H9 (cell line): ENCODE measurements at regions not wholly inside any gene's neighbourhood (a gene's known extent, or its start where the extent isn't known, plus 50 kb on each side); places are given as distances from the start of the nearest gene placed in this dataset.

Experiments
- DNase-seq: peaks from one replicate; pipeline ENCODE4 v3.0.0-alpha.2; 2017
- H2AFZ ChIP-seq: one replicate; pipeline ENCODE4 v1.6.1; 2013; ENCODE audit warnings: mild to moderate bottlenecking, low read length, control low read depth, moderate library complexity
- H2AK5ac ChIP-seq: 2 replicates; pipeline ENCODE4 v1.6.1; 2013; ENCODE audit warnings: low read length, control low read depth, mixed read lengths; ENCODE audit not compliant: insufficient read length
- H2BK120ac ChIP-seq: one replicate; pipeline ENCODE4 v1.6.1; 2013; ENCODE audit warnings: low read depth, mild to moderate bottlenecking, low read length, control low read depth, inconsistent platforms; ENCODE audit not compliant: poor library complexity, severe bottlenecking
- H2BK12ac ChIP-seq: 2 replicates; pipeline ENCODE4 v1.6.1; 2013; ENCODE audit warnings: low read length, control low read depth, mixed read lengths, low read depth; ENCODE audit not compliant: insufficient read length
- H2BK15ac ChIP-seq: 2 replicates; pipeline ENCODE4 v1.6.1; 2013; ENCODE audit warnings: low read depth, low read length, control low read depth
- H2BK20ac ChIP-seq: one replicate; pipeline ENCODE4 v1.6.1; 2013; ENCODE audit warnings: low read depth, mild to moderate bottlenecking, low read length, control low read depth, inconsistent platforms; ENCODE audit not compliant: poor library complexity, severe bottlenecking
- H2BK5ac ChIP-seq: 2 replicates; pipeline ENCODE4 v1.6.1; 2013; ENCODE audit warnings: low read length, control low read depth, mixed read lengths; ENCODE audit not compliant: insufficient read length
- H3K14ac ChIP-seq: 2 replicates; pipeline ENCODE4 v1.6.1; 2013; ENCODE audit warnings: low read length, control low read depth; ENCODE audit not compliant: insufficient read depth
- H3K18ac ChIP-seq: 2 replicates; pipeline ENCODE4 v1.6.1; 2013; ENCODE audit warnings: low read depth, mild to moderate bottlenecking, mixed read lengths, low read length, control low read depth; ENCODE audit not compliant: insufficient read length
- H3K23ac ChIP-seq: 2 replicates; pipeline ENCODE4 v1.6.1; 2013; ENCODE audit warnings: low read length, control low read depth, mixed read lengths, low read depth; ENCODE audit not compliant: insufficient read length
- H3K23me2 ChIP-seq: 2 replicates; pipeline ENCODE4 v1.6.1; 2013; ENCODE audit warnings: low read depth, mild to moderate bottlenecking, mixed read lengths, low read length, control low read depth; ENCODE audit not compliant: insufficient read length, poor library complexity, severe bottlenecking
- H3K27ac ChIP-seq: 2 replicates; pipeline ENCODE4 v1.5.1; 2013; ENCODE audit warnings: low read length, control low read depth, mixed read lengths, low read depth; ENCODE audit not compliant: insufficient read length
- H3K27me3 ChIP-seq: 2 replicates; pipeline ENCODE4 v1.6.1; 2013; ENCODE audit warnings: low read length, control low read depth, inconsistent platforms; ENCODE audit not compliant: insufficient read depth
- H3K4ac ChIP-seq: 2 replicates; pipeline ENCODE4 v1.6.1; 2013; ENCODE audit warnings: low read depth, mild to moderate bottlenecking, control low read depth, inconsistent platforms, low read length, moderate library complexity
- H3K4me1 ChIP-seq: 2 replicates; pipeline ENCODE4 v1.6.1; 2013; ENCODE audit warnings: low read length, control low read depth, inconsistent platforms; ENCODE audit not compliant: insufficient read depth
- H3K4me2 ChIP-seq: 2 replicates; pipeline ENCODE4 v1.6.1; 2013; ENCODE audit warnings: low read length, control low read depth, mixed read lengths; ENCODE audit not compliant: insufficient read length, insufficient read depth
- H3K56ac ChIP-seq: 2 replicates; pipeline ENCODE4 v1.6.1; 2013; ENCODE audit warnings: low read depth, mild to moderate bottlenecking, mixed read lengths, low read length, control low read depth; ENCODE audit not compliant: insufficient read length
- H3K79me1 ChIP-seq: 2 replicates; pipeline ENCODE4 v1.6.1; 2013; ENCODE audit warnings: low read depth, mild to moderate bottlenecking, moderate library complexity, low read length, control low read depth, inconsistent platforms; ENCODE audit not compliant: insufficient read depth, poor library complexity, severe bottlenecking
- H3K79me2 ChIP-seq: 2 replicates; pipeline ENCODE4 v1.6.1; 2013; ENCODE audit warnings: low read length, control low read depth, inconsistent platforms; ENCODE audit not compliant: insufficient read depth
- H3K9ac ChIP-seq: 2 replicates; pipeline ENCODE4 v1.6.1; 2013; ENCODE audit warnings: low read length, control low read depth, mixed read lengths; ENCODE audit not compliant: insufficient read length; ENCODE audit errors: extremely low read depth
- H3K9me3 ChIP-seq: one replicate; pipeline ENCODE4 v1.6.1; 2013; ENCODE audit warnings: low read depth, low read length, inconsistent platforms; ENCODE audit not compliant: control insufficient read depth
- H3T11ph ChIP-seq: one replicate; pipeline ENCODE4 v1.6.1; 2013; ENCODE audit warnings: mild to moderate bottlenecking, low read length, control low read depth, inconsistent platforms
- H4K20me1 ChIP-seq: one replicate; pipeline ENCODE4 v1.6.1; 2013; ENCODE audit not compliant: control insufficient read depth, insufficient read length, insufficient read depth
- H4K5ac ChIP-seq: 2 replicates; pipeline ENCODE4 v1.6.1; 2013; ENCODE audit warnings: low read depth, mild to moderate bottlenecking, mixed read lengths, low read length, control low read depth; ENCODE audit not compliant: insufficient read length
- H4K8ac ChIP-seq: replicated peaks from 2 replicates; pipeline ENCODE4 v1.6.1; 2013; ENCODE audit warnings: low read length, control low read depth, mixed read lengths, low read depth; ENCODE audit not compliant: insufficient read length
- H4K91ac ChIP-seq: 2 replicates; pipeline ENCODE4 v1.6.1; 2013; ENCODE audit warnings: low read depth, mild to moderate bottlenecking, moderate library complexity, mixed read lengths, low read length, control low read depth; ENCODE audit not compliant: insufficient read length
- H3K27ac Mint-ChIP-seq, 3 experiments: 2 replicates in 2 of 3; 3 replicates in 1 of 3; pipeline ENCODE4 v1.8.0; 2020 to 2021; ENCODE audit warnings: mixed read lengths in 3 of 3, mild to moderate bottlenecking in 1 of 3, moderate library complexity in 1 of 3
- H3K27me3 Mint-ChIP-seq: 2 replicates; pipeline ENCODE4 v1.8.0; 2021; ENCODE audit warnings: low read depth, mild to moderate bottlenecking, moderate library complexity, mixed read lengths
- H3K36me3 Mint-ChIP-seq, 3 experiments: 2 replicates in 2 of 3; 3 replicates in 1 of 3; pipeline ENCODE4 v1.8.0; 2020 to 2021; ENCODE audit warnings: low read depth in 3 of 3, mixed read lengths in 3 of 3; ENCODE audit not compliant: insufficient read depth in 1 of 3
- H3K4me1 Mint-ChIP-seq, 2 experiments: 2 replicates each; pipeline ENCODE4 v1.8.0; 2020; ENCODE audit warnings: mixed read lengths in 2 of 2
- H3K4me3 Mint-ChIP-seq, 2 experiments: 2 replicates in 1 of 2; 3 replicates in 1 of 2; pipeline ENCODE4 v1.8.0; 2020 to 2021; ENCODE audit warnings: mild to moderate bottlenecking in 2 of 2, mixed read lengths in 2 of 2, moderate library complexity in 1 of 2
- H3K9me3 Mint-ChIP-seq, 2 experiments: 2 replicates in 1 of 2; 3 replicates in 1 of 2; pipeline ENCODE4 v1.8.0; 2020; ENCODE audit warnings: mild to moderate bottlenecking in 2 of 2, mixed read lengths in 2 of 2, moderate library complexity in 1 of 2
- WGBS: extraction: QIAGEN DNeasy Blood & Tissue Kit; methylation state at CpG from one replicate; pipeline ENCODE4 v1.1.7; 2013; ENCODE audit warnings: missing lambda C conversion rate, low lambda C conversion rate, mixed read lengths; ENCODE audit not compliant: insufficient read length; ENCODE audit errors: extremely low coverage; 5-methylcytosine and 5-hydroxymethylcytosine counted together
- TF ChIP-seq, protein P1 (sequence below): fragments of 200-600 bp; sonication (generic); conservative IDR thresholded peaks from 3 replicates; pipeline ENCODE4 v1.8.0; 2021; ENCODE audit warnings: antibody characterized with exemption, mild to moderate bottlenecking

DNA sequence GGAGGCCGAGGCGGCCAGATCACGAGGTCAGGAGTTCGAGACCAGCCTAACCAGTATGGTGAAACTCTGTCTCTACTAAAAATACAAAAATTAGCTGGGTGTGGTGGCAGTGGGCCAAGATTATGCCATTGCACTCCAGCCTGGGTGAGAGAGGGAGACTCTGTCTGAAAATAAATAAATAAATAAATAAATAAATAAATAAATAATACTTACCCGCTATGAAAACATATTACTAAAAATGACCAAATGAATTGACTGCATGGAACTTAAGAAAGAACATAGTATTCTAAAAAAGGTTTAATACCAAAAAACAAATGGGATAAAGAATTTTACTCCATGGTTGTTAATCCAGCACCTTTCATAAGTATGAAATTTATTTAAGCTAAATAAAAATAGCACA lies 305.0 kb downstream of the GATA3 start:
- no peak overlapping the region for H2BK12ac ChIP-seq
- no peak overlapping the region for H3K9ac ChIP-seq
- H2AK5ac ChIP-seq, result no peak overlapping the region
- no peak overlapping the region for H2BK20ac ChIP-seq
- Mint-ChIP-seq H3K27ac (no peak overlapping the region), H3K27me3 (peaks cover 7% of the 10 kb centered on the region), H3K9me3 (peaks cover 0 to 5% of the 10 kb centered on the region in 2 experiments; a peak in 3 of 5 replicates), H3K4me1 (no peaks in the 10 kb centered on the region), H3K36me3 (no peaks in the 10 kb centered on the region; a peak in 1 of 7 replicates), H3K4me3 (no peak overlapping the region)
- H2AFZ ChIP-seq, result no peak overlapping the region
- no peak overlapping the region for H2BK15ac ChIP-seq
- no peaks in the 10 kb centered on the region for H4K20me1 ChIP-seq
- H3T11ph ChIP-seq, result no peak overlapping the region
- H4K91ac ChIP-seq, result no peak overlapping the region
- no peaks in the 10 kb centered on the region for H3K4me1 ChIP-seq
- H2BK120ac ChIP-seq, result no peak overlapping the region
- H3K18ac ChIP-seq, result no peak overlapping the region
- WGBS, result no CpG with 5 or more reads among the region's 5 CpGs
- no peaks in the 10 kb centered on the region for H3K9me3 ChIP-seq
- TF ChIP-seq, protein P1, sequence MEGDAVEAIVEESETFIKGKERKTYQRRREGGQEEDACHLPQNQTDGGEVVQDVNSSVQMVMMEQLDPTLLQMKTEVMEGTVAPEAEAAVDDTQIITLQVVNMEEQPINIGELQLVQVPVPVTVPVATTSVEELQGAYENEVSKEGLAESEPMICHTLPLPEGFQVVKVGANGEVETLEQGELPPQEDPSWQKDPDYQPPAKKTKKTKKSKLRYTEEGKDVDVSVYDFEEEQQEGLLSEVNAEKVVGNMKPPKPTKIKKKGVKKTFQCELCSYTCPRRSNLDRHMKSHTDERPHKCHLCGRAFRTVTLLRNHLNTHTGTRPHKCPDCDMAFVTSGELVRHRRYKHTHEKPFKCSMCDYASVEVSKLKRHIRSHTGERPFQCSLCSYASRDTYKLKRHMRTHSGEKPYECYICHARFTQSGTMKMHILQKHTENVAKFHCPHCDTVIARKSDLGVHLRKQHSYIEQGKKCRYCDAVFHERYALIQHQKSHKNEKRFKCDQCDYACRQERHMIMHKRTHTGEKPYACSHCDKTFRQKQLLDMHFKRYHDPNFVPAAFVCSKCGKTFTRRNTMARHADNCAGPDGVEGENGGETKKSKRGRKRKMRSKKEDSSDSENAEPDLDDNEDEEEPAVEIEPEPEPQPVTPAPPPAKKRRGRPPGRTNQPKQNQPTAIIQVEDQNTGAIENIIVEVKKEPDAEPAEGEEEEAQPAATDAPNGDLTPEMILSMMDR, result no peak
- no peak overlapping the region for H3K14ac ChIP-seq
- H3K27ac ChIP-seq, result no peak overlapping the region
- H3K79me1 ChIP-seq, result no peaks in the 10 kb centered on the region
- no peaks in the 10 kb centered on the region for H3K27me3 ChIP-seq
- H4K5ac ChIP-seq, result no peak overlapping the region
- H3K23me2 ChIP-seq, result no peaks in the 10 kb centered on the region
- H4K8ac ChIP-seq, result no peak overlapping the region
- no peaks in the 10 kb centered on the region for H3K79me2 ChIP-seq
- H2BK5ac ChIP-seq, result no peak overlapping the region
- H3K4ac ChIP-seq, result no peak overlapping the region
- no peak overlapping the region for H3K23ac ChIP-seq
- H3K4me2 ChIP-seq, result no peak overlapping the region
- no peak overlapping the region for H3K56ac ChIP-seq
- no peak for DNase-seq
